ENCODE measurements at regions not wholly inside any gene's neighbourhood (a gene's known extent, or its start where the extent isn't known, plus 50 kb on each side); places are given as distances from the start of the nearest gene placed in this dataset.

DNA sequence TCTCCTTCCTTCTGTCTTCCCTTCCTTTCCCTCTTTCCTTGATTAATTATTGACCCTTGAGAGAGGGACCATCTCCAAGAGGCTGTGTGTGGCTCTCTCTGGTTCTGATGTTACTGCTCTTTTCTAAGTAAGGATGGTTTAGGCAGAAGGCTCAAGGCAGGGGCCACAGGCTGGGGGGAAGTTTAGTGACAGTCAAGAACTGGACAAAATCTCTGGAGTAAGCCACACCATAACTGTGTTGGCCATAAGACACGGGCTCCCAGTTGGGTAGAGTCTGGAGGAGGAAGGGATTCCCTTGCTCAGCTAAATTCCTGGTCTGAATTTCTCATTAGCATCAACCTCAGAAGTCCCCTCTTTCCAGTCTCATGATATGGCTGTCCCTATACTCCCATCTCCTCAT, 74.7 kb downstream of the BUD13 start:
- H3K27me3 ChIP-seq = no peaks in the 10 kb centered on the region
- no peaks in the 10 kb centered on the region for H3K9me3 ChIP-seq
- TF ChIP-seq POLR2A (IDR thresholded peaks at IDR 0.05) = no peak
- TF ChIP-seq, protein P1, sequence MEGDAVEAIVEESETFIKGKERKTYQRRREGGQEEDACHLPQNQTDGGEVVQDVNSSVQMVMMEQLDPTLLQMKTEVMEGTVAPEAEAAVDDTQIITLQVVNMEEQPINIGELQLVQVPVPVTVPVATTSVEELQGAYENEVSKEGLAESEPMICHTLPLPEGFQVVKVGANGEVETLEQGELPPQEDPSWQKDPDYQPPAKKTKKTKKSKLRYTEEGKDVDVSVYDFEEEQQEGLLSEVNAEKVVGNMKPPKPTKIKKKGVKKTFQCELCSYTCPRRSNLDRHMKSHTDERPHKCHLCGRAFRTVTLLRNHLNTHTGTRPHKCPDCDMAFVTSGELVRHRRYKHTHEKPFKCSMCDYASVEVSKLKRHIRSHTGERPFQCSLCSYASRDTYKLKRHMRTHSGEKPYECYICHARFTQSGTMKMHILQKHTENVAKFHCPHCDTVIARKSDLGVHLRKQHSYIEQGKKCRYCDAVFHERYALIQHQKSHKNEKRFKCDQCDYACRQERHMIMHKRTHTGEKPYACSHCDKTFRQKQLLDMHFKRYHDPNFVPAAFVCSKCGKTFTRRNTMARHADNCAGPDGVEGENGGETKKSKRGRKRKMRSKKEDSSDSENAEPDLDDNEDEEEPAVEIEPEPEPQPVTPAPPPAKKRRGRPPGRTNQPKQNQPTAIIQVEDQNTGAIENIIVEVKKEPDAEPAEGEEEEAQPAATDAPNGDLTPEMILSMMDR (IDR thresholded peaks at IDR 0.05) = no peak
- no peak overlapping the region for H3K4me3 ChIP-seq
- H3K27ac ChIP-seq = no peak overlapping the region
- no peaks in the 10 kb centered on the region for H3K4me1 ChIP-seq
- intact Hi-C loops (cut with DNase I; ENCODE audit: low total_unique reads) = no loop called here
- DNase-seq = no peak
- H3K36me3 ChIP-seq (ENCODE audit: low read depth, missing control alignments) = no peaks in the 10 kb centered on the region
- WGBS, 2 donors = 71 to 81% methylated on average over 1 of the region's 1 CpG

DNA sequence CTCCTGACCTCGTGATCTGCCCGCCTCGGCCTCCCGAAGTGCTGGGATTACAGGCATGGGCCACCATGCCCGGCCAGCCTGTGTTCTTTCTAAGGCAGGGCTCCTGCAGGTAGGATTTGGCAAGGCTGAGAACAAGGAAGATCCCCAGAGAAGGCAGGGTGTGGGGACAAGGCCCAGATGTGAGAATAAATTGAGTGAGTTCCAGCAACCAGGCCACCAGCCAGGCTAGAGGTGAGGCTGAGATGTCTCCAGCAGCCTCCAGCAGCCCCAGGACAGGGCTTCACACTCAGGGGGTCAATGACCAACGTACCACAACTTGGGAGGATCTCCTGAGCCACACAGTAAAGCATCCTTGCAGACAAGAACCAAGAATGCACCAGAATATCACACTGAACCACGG, 75.1 kb downstream of the BUD13 start:
- H3K9me3 ChIP-seq = no peaks in the 10 kb centered on the region
- no peaks in the 10 kb centered on the region for H3K27me3 ChIP-seq
- intact Hi-C loops (cut with DNase I; ENCODE audit: low total_unique reads) = no loop called here
- no peak overlapping the region for H3K27ac ChIP-seq
- no peaks in the 10 kb centered on the region for H3K36me3 ChIP-seq (ENCODE audit: low read depth, missing control alignments)
- TF ChIP-seq, protein P1 (IDR thresholded peaks at IDR 0.05) = no peak
- no peak for TF ChIP-seq POLR2A (IDR thresholded peaks at IDR 0.05)
- WGBS, 2 donors = 68 to 94% methylated on average over 4 to 6 of the region's 7 CpGs
- DNase-seq = peak; percentile 7
- H3K4me1 ChIP-seq = no peaks in the 10 kb centered on the region
- H3K4me3 ChIP-seq = no peak overlapping the region

DNA sequence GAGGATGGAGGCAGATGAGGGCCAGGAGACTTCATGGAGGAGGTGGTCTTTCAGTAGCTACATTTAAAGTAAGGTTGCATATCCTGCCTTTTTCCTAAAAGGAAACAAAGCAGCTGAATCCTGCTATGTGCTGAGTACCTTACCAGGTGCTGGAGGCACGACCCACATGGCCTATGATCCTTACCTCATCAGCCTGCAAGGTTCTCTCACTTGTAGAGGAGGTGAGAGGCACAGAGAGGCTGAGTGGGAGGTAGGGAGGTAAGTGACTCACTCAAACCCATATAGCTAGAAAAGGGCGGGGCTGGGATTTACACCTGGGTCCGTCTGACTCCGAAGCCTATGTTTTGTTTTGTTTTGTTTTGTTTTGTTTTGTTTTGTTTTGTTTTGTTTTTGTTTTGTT, 75.8 kb downstream of the BUD13 start:
- Histone ChIP-seq H3K4me1 (no peaks in the 10 kb centered on the region), H3K9me3 (no peaks in the 10 kb centered on the region), H3K27me3 (no peaks in the 10 kb centered on the region), H3K4me3 (no peak overlapping the region), H3K36me3 (ENCODE audit: low read depth, missing control alignments) (no peaks in the 10 kb centered on the region), H3K27ac (no peak overlapping the region)
- intact Hi-C loops (cut with DNase I; ENCODE audit: low total_unique reads) = no loop called here
- WGBS, 2 donors = 85 to 92% methylated on average over 4 of the region's 4 CpGs
- TF ChIP-seq, protein P1 (IDR thresholded peaks at IDR 0.05) = no peak
- no peak for TF ChIP-seq POLR2A (IDR thresholded peaks at IDR 0.05)
- DNase-seq = no peak

DNA sequence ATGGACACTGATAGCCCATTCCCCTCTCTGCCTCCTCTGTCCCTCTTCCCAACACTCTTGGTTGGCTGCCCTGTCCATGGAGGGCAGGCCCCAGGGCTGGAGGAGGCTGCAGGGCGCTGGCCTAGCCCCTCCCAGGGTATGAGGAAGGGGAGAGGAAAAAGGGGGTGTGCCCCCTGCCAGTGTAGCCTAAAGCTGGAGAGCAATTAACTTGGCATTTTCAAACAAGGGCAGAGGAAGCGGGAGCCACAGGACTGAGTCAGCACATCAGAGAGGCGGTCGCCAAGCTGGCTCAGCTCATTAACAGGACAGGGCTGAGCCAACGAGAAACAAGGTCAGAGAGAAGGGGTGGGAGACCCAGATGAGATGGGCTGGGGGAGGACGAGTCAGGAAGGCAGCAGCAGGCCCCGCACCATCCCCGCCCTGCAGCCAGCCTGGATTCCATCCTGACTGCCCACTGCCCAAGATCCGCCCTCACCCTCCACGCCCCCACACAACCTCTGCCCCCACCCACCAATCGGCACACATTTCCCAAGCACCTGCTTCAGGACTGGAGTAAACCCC, 76.3 kb downstream of the BUD13 start:
- Histone ChIP-seq H3K27ac (no peak overlapping the region), H3K9me3 (no peaks in the 10 kb centered on the region), H3K36me3 (ENCODE audit: low read depth, missing control alignments) (no peaks in the 10 kb centered on the region), H3K27me3 (no peaks in the 10 kb centered on the region), H3K4me3 (no peak overlapping the region), H3K4me1 (no peaks in the 10 kb centered on the region)
- peak; percentile 9 for DNase-seq
- intact Hi-C loops (cut with DNase I; ENCODE audit: low total_unique reads) = no loop called here
- TF ChIP-seq POLR2A (IDR thresholded peaks at IDR 0.05) = no peak
- TF ChIP-seq, protein P1 (IDR thresholded peaks at IDR 0.05) = no peak
- 58 to 65% methylated on average over 10 to 11 of the region's 11 CpGs for WGBS, 2 donors

DNA sequence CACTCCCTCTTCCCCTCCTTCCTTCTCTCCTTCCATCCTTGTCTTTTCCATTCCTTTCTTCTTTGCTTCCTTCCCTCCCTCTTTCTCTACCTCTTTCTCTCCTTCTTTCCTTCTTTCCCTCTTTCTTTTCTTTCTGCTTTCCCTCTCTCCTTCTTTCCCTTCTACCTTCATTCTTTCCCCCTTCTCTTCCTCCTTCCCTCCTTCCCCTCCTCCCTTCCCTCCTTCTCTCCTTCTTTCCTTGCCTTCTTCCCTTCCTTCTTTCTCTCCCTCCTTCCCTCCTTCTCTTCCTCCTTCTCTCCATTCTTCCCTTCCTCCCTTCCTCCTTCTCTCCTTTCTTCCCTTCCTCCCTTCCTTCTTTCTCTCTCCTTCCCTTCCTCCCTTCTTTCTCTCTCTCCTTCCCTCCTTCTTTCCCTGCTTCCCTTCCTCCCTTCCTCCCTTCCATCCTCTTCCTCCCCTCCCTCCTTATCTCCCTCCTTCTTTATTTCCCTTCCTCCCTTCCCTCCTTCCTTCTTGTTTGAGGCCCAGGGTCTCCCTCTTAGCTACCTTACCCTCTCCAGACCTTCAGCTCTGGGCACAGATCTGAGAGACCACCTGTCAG, 77.0 kb downstream of the BUD13 start:
- no peaks in the 10 kb centered on the region for H3K9me3 ChIP-seq
- no peak for DNase-seq
- intact Hi-C loops (cut with DNase I; ENCODE audit: low total_unique reads) = no loop called here
- H3K4me1 ChIP-seq = no peaks in the 10 kb centered on the region
- no peak overlapping the region for H3K27ac ChIP-seq
- no peaks in the 10 kb centered on the region for H3K27me3 ChIP-seq
- no peak overlapping the region for H3K4me3 ChIP-seq
- no peak for TF ChIP-seq POLR2A (IDR thresholded peaks at IDR 0.05)
- no peaks in the 10 kb centered on the region for H3K36me3 ChIP-seq (ENCODE audit: low read depth, missing control alignments)
